ENCODE measurements at regions not wholly inside any gene's neighbourhood (a gene's known extent, or its start where the extent isn't known, plus 50 kb on each side); places are given as distances from the start of the nearest gene placed in this dataset.
"Not testable (repeated sequence)": the region's sequence is repeated elsewhere in the genome, so short reads cannot be mapped to it uniquely, and the experiment has no call there.

DNA sequence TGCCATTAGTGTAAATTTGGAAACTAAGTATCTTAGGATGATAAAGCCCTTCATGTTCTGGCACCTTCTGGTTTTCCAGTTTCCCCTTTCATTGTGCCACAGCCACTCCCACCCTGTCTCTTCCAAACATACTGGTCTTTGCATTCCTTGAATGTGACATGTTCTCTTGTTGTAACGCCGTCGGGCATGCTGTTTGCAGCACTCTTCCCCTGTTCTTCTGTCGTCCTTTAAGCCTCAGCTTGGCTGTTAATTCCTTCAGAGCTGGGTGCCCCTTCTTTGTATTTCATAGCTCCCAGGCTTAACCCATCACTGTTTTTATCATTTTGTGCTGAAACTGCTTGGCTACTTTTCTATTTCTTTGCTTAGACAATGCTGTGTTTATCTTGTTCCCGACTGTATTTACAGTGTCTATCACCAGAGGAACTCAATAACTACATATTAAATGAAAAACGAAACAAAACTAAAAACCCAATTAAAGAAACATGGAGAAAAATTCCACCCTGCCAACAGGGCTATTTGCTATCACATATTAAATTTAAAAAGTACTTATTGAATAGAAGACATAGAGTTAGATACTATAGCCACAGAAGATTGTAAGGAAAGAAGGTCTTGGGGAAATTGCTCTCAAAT, 95.4 kb upstream of the KCNAB1 start:
- no peaks in the 10 kb centered on the region for H3K9me3 ChIP-seq (ENCODE audit: low read depth, low read length)
- no peak for DNase-seq (ENCODE audit: low read depth, low spot score)
- no peak overlapping the region for H3K4me3 ChIP-seq
- H3K27ac ChIP-seq = no peak overlapping the region
- no peaks in the 10 kb centered on the region for H3K36me3 ChIP-seq (ENCODE audit: insufficient read depth, low read length)
- no peak for TF ChIP-seq EZH2 (IDR thresholded peaks at IDR 0.05)
- no peak for TF ChIP-seq POLR2AphosphoS5 (IDR thresholded peaks at IDR 0.05; ENCODE audit: borderline replicate concordance, low read depth, low read length)
- H3K9ac ChIP-seq (ENCODE audit: insufficient read length) = no peak overlapping the region

DNA sequence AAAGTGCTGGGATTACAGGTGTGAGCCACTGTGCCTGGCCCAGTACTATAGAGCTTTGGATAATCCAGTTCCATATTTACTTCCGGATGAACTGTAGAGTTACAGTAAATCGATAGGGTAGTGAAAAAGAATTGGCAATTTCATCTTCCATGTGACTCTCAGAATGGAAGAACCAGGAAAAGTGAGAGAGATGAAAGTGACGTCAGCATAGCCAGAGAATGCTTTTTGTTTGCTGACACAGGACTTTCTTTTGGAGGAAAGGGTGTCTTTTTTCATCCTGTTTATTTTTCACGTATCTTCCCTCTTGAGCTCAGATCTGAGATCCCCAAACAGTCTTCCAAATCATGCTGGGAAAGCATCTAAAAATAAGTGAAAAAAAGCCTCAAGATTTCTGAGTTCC, 91.2 kb upstream of the KCNAB1 start:
- H3K27ac ChIP-seq = no peak overlapping the region
- no peaks in the 10 kb centered on the region for H3K36me3 ChIP-seq (ENCODE audit: insufficient read depth, low read length)
- H3K9me3 ChIP-seq (ENCODE audit: low read depth, low read length) = no peaks in the 10 kb centered on the region
- H3K4me3 ChIP-seq = no peak overlapping the region
- H3K9ac ChIP-seq (ENCODE audit: insufficient read length) = no peak overlapping the region
- DNase-seq (ENCODE audit: low read depth, low spot score) = no peak
- no peak for TF ChIP-seq POLR2AphosphoS5 (IDR thresholded peaks at IDR 0.05; ENCODE audit: borderline replicate concordance, low read depth, low read length)
- no peak for TF ChIP-seq EZH2 (IDR thresholded peaks at IDR 0.05)
- TF ChIP-seq FOXP2 (optimal IDR thresholded peaks at IDR 0.05; ENCODE audit: control extremely low read depth, extremely low read length, insufficient read depth) = no peak

DNA sequence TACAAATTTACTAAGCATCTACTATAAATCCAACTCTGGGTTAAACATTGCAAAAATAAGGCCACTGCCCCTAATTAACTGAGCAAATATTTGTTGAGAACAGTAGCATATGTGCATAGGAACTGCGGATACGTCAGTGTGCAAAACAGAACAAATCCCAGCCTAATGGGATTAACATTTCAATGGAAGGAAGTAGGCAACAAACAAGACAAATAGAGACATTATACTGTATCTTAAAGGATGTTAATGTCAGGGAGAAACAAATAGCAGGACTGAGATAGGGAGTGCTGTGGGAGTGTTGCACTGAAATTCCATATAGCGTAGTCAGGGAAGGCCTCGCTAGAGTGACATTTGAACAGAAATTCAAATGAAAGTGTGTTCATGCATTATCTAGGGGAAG, 89.7 kb upstream of the KCNAB1 start:
- TF ChIP-seq EZH2 (IDR thresholded peaks at IDR 0.05) (no peak), POLR2AphosphoS5 (IDR thresholded peaks at IDR 0.05; ENCODE audit: borderline replicate concordance, low read depth, low read length) (no peak), FOXP2 (optimal IDR thresholded peaks at IDR 0.05; ENCODE audit: control extremely low read depth, extremely low read length, insufficient read depth) (no peak)
- Histone ChIP-seq H3K9ac (ENCODE audit: insufficient read length) (no peak overlapping the region), H3K9me3 (ENCODE audit: low read depth, low read length) (no peaks in the 10 kb centered on the region), H3K36me3 (ENCODE audit: insufficient read depth, low read length) (no peaks in the 10 kb centered on the region), H3K27ac (no peak overlapping the region), H3K4me3 (no peak overlapping the region)
- no peak for DNase-seq (ENCODE audit: low read depth, low spot score)

DNA sequence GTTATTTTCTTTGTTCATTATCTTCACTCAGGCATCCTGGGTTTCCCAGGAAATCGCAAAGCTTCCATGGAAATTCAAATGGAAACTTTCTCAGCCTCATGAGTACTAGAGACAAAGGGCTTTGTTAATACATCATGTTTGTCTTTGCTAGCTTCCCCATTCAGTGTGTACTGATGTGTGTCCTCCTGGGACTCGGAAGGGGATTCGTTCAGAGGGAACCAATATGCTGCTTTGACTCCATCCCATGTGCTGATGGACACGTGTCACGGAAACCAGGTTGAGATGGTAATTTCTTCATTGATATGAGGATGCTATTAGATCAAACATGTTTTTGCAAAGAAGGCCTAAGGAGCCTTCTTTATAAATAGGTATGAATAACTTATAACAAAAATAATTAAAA, 87.0 kb upstream of the KCNAB1 start:
- Histone ChIP-seq H3K27ac (no peak overlapping the region), H3K9me3 (ENCODE audit: low read depth, low read length) (no peaks in the 10 kb centered on the region), H3K9ac (ENCODE audit: insufficient read length) (no peak overlapping the region), H3K4me3 (no peak overlapping the region), H3K36me3 (ENCODE audit: insufficient read depth, low read length) (no peaks in the 10 kb centered on the region)
- no peak for DNase-seq (ENCODE audit: low read depth, low spot score)
- no peak for TF ChIP-seq FOXP2 (optimal IDR thresholded peaks at IDR 0.05; ENCODE audit: control extremely low read depth, extremely low read length, insufficient read depth)

DNA sequence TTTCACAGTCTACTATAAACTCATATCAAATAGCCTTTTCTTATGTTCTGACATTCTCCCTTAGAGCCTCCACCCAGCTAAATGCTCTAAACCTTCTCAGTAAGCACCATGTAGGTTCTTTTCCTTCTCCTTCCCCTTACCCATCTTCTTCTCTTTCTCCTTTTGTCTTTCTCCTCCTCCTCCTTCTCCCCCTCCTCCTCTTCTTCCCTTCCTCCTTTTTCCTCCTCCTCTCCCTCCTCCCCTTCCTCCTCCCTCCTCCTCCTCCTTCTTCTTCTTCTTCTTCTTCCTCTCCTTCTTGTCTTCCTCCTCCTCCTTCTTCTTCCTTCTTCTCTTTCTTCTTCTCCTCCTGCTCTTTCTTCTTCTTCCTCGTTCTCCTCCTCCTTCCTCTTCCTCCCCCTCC, 85.2 kb upstream of the KCNAB1 start:
- DNase-seq (ENCODE audit: low read depth, low spot score) = no peak
- Histone ChIP-seq H3K27ac (no peak overlapping the region), H3K4me3 (no peak overlapping the region), H3K9ac (ENCODE audit: insufficient read length) (no peak overlapping the region), H3K9me3 (ENCODE audit: low read depth, low read length) (no peaks in the 10 kb centered on the region), H3K36me3 (ENCODE audit: insufficient read depth, low read length) (no peaks in the 10 kb centered on the region)
- TF ChIP-seq EZH2 (IDR thresholded peaks at IDR 0.05) (no peak), FOXP2 (optimal IDR thresholded peaks at IDR 0.05; ENCODE audit: control extremely low read depth, extremely low read length, insufficient read depth) (no peak), POLR2AphosphoS5 (IDR thresholded peaks at IDR 0.05; ENCODE audit: borderline replicate concordance, low read depth, low read length) (no peak)

DNA sequence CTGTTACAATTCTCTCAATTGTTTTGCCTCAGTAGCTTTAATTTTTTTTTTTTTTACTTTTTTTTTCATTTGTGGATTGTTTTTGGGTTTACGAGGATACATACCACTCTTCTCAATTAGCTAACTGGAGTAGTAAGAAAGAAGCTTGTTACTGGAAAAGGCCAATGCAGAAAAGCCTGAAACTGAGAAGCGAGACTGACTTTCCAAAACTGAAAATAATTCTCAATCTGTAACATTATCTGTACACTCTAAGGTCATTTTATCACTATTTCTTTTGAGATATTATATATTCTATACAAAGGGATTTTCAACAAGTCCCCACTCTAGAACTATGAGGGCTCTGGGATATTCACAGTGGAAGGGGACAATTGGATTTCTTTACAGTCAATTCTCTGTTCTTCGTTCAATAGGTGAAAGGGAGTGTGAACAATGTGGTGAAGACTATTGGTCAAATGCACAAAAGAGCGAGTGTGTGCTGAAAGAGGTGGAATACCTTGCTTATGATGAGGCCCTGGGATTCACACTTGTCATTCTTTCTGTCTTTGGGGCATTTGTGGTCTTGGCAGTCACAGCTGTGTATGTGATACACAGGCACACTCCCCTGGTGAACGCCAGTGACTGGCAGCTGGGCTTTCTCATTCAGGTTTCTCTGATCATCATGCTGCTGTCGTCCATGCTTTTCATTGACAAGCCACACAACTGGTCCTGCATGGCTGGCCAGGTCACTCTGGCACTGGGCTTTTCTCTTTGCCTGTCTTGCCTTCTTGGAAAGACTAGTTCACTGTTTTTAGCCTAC, 83.9 kb upstream of the KCNAB1 start:
- Histone ChIP-seq H3K4me3 (no peak overlapping the region), H3K9me3 (ENCODE audit: low read depth, low read length) (no peaks in the 10 kb centered on the region), H3K36me3 (ENCODE audit: insufficient read depth, low read length) (no peaks in the 10 kb centered on the region), H3K9ac (ENCODE audit: insufficient read length) (no peak overlapping the region), H3K27ac (no peak overlapping the region)
- no peak for DNase-seq (ENCODE audit: low read depth, low spot score)
- TF ChIP-seq POLR2AphosphoS5 (IDR thresholded peaks at IDR 0.05; ENCODE audit: borderline replicate concordance, low read depth, low read length) = no peak
- TF ChIP-seq EZH2 (IDR thresholded peaks at IDR 0.05) = no peak
- TF ChIP-seq FOXP2 (optimal IDR thresholded peaks at IDR 0.05; ENCODE audit: control extremely low read depth, extremely low read length, insufficient read depth) = no peak

DNA sequence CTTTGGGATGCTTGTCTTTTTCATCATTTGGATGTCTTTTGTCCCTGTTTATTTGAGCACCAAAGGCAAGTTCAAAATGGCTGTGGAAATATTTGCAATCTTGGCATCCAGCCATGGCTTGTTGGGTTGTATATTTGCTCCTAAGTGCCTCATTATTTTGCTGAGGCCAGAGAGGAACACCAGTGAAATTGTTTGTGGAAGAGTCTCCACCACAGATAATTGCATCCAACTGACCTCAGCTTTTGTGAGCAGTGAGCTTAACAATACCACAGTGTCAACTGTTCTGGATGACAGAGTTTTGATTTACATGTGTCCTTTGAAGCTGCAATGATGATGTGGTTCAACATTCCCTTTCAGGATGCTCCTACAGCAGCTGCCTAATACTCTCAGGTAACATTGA, 83.0 kb upstream of the KCNAB1 start:
- Histone ChIP-seq H3K9ac (ENCODE audit: insufficient read length) (no peak overlapping the region), H3K9me3 (ENCODE audit: low read depth, low read length) (no peaks in the 10 kb centered on the region), H3K4me3 (no peak overlapping the region), H3K36me3 (ENCODE audit: insufficient read depth, low read length) (no peaks in the 10 kb centered on the region), H3K27ac (no peak overlapping the region)
- DNase-seq (ENCODE audit: low read depth, low spot score) = no peak
- no peak for TF ChIP-seq POLR2AphosphoS5 (IDR thresholded peaks at IDR 0.05; ENCODE audit: borderline replicate concordance, low read depth, low read length)
- no peak for TF ChIP-seq EZH2 (IDR thresholded peaks at IDR 0.05)
- TF ChIP-seq FOXP2 (optimal IDR thresholded peaks at IDR 0.05; ENCODE audit: control extremely low read depth, extremely low read length, insufficient read depth) = no peak

DNA sequence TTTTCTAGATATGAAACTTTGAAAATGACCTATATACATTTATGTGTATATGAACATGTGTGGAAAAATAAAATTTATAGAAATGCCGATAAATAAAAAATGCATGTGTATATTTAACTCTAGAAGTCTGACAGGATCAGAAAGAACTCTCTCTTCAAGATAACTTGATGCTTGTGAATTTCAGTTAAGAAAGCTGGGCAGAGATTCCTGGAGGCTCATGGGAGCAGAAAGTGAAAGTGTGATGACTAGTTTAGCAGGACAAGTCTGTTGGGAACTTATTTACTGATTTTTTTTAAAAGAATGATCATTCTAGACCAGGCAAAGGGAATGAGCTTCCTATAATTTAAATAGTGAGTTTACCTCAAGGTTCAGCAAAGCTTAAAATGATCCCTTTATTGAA, 81.5 kb upstream of the KCNAB1 start:
- no peak overlapping the region for H3K9ac ChIP-seq (ENCODE audit: insufficient read length)
- DNase-seq (ENCODE audit: low read depth, low spot score) = no peak
- H3K4me3 ChIP-seq = no peak overlapping the region
- no peak overlapping the region for H3K27ac ChIP-seq
- no peaks in the 10 kb centered on the region for H3K9me3 ChIP-seq (ENCODE audit: low read depth, low read length)
- no peaks in the 10 kb centered on the region for H3K36me3 ChIP-seq (ENCODE audit: insufficient read depth, low read length)
- TF ChIP-seq FOXP2 (optimal IDR thresholded peaks at IDR 0.05; ENCODE audit: control extremely low read depth, extremely low read length, insufficient read depth) = no peak
- no peak for TF ChIP-seq EZH2 (IDR thresholded peaks at IDR 0.05)
- TF ChIP-seq POLR2AphosphoS5 (IDR thresholded peaks at IDR 0.05; ENCODE audit: borderline replicate concordance, low read depth, low read length) = no peak

DNA sequence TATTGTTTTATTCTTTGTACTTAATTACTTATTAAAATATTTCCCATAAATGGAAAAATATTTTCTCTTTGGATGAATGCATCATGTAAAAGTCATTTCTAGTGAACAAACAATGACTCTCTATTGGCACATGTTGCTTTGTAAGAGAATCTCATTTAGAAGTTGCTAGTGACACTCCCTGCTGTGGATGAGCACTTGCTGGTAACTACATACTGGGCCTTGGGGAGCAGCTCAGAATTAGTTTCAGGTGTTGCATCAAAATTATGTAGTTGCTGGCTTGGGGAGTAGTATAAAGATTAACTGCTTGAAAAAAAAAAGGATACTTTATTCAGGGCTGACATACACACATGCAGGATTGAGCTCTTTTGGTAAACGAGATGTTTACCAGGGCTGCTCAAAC, 80.3 kb upstream of the KCNAB1 start:
- TF ChIP-seq POLR2AphosphoS5 (IDR thresholded peaks at IDR 0.05; ENCODE audit: borderline replicate concordance, low read depth, low read length) = no peak
- no peak for TF ChIP-seq FOXP2 (optimal IDR thresholded peaks at IDR 0.05; ENCODE audit: control extremely low read depth, extremely low read length, insufficient read depth)
- no peak for TF ChIP-seq EZH2 (IDR thresholded peaks at IDR 0.05)
- H3K36me3 ChIP-seq (ENCODE audit: insufficient read depth, low read length) = no peaks in the 10 kb centered on the region
- H3K4me3 ChIP-seq = no peak overlapping the region
- no peak for DNase-seq (ENCODE audit: low read depth, low spot score)
- H3K27ac ChIP-seq = no peak overlapping the region
- no peaks in the 10 kb centered on the region for H3K9me3 ChIP-seq (ENCODE audit: low read depth, low read length)
- H3K9ac ChIP-seq (ENCODE audit: insufficient read length) = no peak overlapping the region

DNA sequence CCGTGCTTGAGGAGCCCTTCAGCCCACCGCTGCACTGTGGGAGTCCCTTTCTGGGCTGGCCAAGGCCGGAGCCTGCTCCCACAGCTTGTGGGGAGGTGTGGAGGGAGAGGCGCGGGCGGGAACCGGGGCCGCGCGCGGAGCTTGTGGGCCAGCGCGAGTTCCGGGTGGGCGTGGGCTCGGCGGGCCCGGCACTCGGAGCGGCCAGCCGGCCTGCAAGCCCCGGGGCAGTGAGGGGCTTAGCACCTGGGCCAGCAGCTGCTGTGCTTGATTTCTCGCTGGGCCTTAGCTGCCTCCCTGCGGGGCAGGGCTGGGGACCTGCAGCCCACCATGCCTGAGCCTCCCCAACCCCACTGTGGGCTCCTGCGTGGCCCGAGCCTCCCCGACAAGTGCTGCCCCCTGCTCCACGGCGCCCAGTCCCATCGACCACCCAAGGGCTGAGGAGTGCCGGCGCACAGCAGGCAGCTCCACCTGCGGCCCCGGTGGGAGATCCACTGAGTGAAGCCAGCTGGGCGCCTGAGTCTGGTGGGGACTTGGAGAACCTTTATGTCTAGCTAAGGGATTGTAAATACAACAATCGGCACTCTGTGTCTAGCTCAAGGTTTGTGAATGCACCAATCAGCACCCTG, 79.0 kb upstream of the KCNAB1 start:
- DNase-seq (ENCODE audit: low read depth, low spot score); H3K36me3 ChIP-seq (ENCODE audit: insufficient read depth, low read length); H3K4me3 ChIP-seq; H3K27ac ChIP-seq; H3K9ac ChIP-seq (ENCODE audit: insufficient read length); H3K9me3 ChIP-seq (ENCODE audit: low read depth, low read length): not testable (repeated sequence)

DNA sequence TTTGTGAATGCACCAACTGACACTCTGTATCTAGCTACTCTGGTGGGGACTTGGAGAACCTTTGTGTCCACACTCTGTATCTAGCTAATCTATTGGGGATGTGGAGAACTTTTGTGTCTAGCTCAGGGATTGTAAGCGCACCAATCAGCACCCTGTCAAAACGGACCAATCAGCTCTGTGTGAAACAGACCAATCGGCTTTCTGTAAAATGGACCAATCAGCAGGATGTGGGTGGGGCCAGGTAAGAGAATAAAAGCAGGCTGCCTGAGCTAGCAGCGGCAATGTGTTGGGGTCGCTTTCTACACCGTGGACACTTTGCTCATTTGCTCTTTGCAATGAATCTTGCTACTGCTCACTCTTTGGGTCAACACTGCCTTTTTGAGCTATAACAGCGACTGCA, 78.5 kb upstream of the KCNAB1 start:
- not testable (repeated sequence) for H3K9ac ChIP-seq (ENCODE audit: insufficient read length); H3K36me3 ChIP-seq (ENCODE audit: insufficient read depth, low read length); H3K27ac ChIP-seq; H3K4me3 ChIP-seq; DNase-seq (ENCODE audit: low read depth, low spot score); H3K9me3 ChIP-seq (ENCODE audit: low read depth, low read length)
